ENCODE measurements at regions not wholly inside any gene's neighbourhood (a gene's known extent, or its start where the extent isn't known, plus 50 kb on each side); places are given as distances from the start of the nearest gene placed in this dataset.

GRCh38 chr14:51576117-51576430 lies 75.6 kb upstream of the FRMD6 start:
- intact Hi-C loops (cut with DNase I): no loop called here
- ATAC-seq (no peak), DNase-seq (no peak)
- H3K4me3 ChIP-seq: no peak overlapping the region
- peak overlapping the region in 2 of 12 donors; percentile 29 to 34 for H3K27ac ChIP-seq
- 71 to 90% (median 80%) methylated on average over 3 of the region's 3 CpGs for WGBS, 4 donors
- H3K4me1 ChIP-seq: no peaks in the 10 kb centered on the region
- TF ChIP-seq POLR2A (IDR thresholded peaks at IDR 0.05): no peak
- TF ChIP-seq CTCF (IDR thresholded peaks at IDR 0.05): no peak
- no peaks in the 10 kb centered on the region for H3K27me3 ChIP-seq
- H3K9me3 ChIP-seq: no peaks in the 10 kb centered on the region
- no peaks in the 10 kb centered on the region for H3K36me3 ChIP-seq

GRCh38 chr14:51576879-51577278 lies 74.8 kb upstream of the FRMD6 start:
- H3K36me3 ChIP-seq: no peaks in the 10 kb centered on the region
- H3K27ac ChIP-seq: no peak overlapping the region
- DNase-seq (no peak), ATAC-seq (no peak)
- no peaks in the 10 kb centered on the region for H3K27me3 ChIP-seq
- intact Hi-C loops (cut with DNase I): no loop called here
- no peak overlapping the region for H3K4me3 ChIP-seq
- H3K9me3 ChIP-seq: no peaks in the 10 kb centered on the region
- H3K4me1 ChIP-seq: no peaks in the 10 kb centered on the region
- no peak for TF ChIP-seq POLR2A (IDR thresholded peaks at IDR 0.05)
- WGBS, 4 donors: 78 to 85% (median 84%) methylated on average over 1 of the region's 1 CpG

GRCh38 chr14:51578853-51579252 lies 72.9 kb upstream of the FRMD6 start:
- H3K4me3 ChIP-seq: no peak overlapping the region
- TF ChIP-seq POLR2A (IDR thresholded peaks at IDR 0.05): no peak
- no peak for TF ChIP-seq CTCF (IDR thresholded peaks at IDR 0.05)
- no peak for ATAC-seq
- DNase-seq: no peak
- no peaks in the 10 kb centered on the region for H3K4me1 ChIP-seq
- intact Hi-C loops (cut with DNase I): no loop called here
- no peak overlapping the region for H3K27ac ChIP-seq
- H3K27me3 ChIP-seq: no peaks in the 10 kb centered on the region
- WGBS, 4 donors: 85 to 98% (median 95%) methylated on average over 2 of the region's 2 CpGs
- no peaks in the 10 kb centered on the region for H3K9me3 ChIP-seq
- H3K36me3 ChIP-seq: no peaks in the 10 kb centered on the region

- no peak for TF ChIP-seq POLR2A (IDR thresholded peaks at IDR 0.05)
- no peak for TF ChIP-seq CTCF (IDR thresholded peaks at IDR 0.05)
- intact Hi-C loops (cut with DNase I): no loop called here
- H3K4me1 ChIP-seq: no peaks in the 10 kb centered on the region
- ATAC-seq: no peak
- DNase-seq: no peak
- no peaks in the 10 kb centered on the region for H3K36me3 ChIP-seq
- no peak overlapping the region for H3K4me3 ChIP-seq
- WGBS, 4 donors: 88 to 91% (median 90%) methylated on average over 4 of the region's 4 CpGs
- no peaks in the 10 kb centered on the region for H3K27me3 ChIP-seq
- no peaks in the 10 kb centered on the region for H3K9me3 ChIP-seq
- H3K27ac ChIP-seq: no peak overlapping the region
Measured at GRCh38 chr14:51581017-51581881, 70.5 kb upstream of the FRMD6 start.

GRCh38 chr14:51582437-51582836 lies 69.3 kb upstream of the FRMD6 start:
- WGBS, 4 donors: 57 to 71% (median 67%) methylated on average over 2 of the region's 2 CpGs
- no peaks in the 10 kb centered on the region for H3K4me1 ChIP-seq
- no peaks in the 10 kb centered on the region for H3K36me3 ChIP-seq
- ATAC-seq (no peak), DNase-seq (no peak)
- H3K27me3 ChIP-seq: no peaks in the 10 kb centered on the region
- H3K27ac ChIP-seq: no peak overlapping the region
- H3K4me3 ChIP-seq: no peak overlapping the region
- H3K9me3 ChIP-seq: no peaks in the 10 kb centered on the region
- TF ChIP-seq POLR2A (IDR thresholded peaks at IDR 0.05) (no peak), CTCF (IDR thresholded peaks at IDR 0.05) (no peak)
- intact Hi-C loops (cut with DNase I): no loop called here

Data from heart left ventricle (tissue), 16 donors.